NCI-H226 (cell line): ENCODE measurements at regions not wholly inside any gene's neighbourhood (a gene's known extent, or its start where the extent isn't known, plus 50 kb on each side); places are given as distances from the start of the nearest gene placed in this dataset.
"Not testable (repeated sequence)": the region's sequence is repeated elsewhere in the genome, so short reads cannot be mapped to it uniquely, and the experiment has no call there.

ENCODE experiments used
- DNase-seq: peaks from one replicate; pipeline ENCODE4 v3.0.0-alpha.2; 2015

GRCh38 chr11:110866081-110866480 is 153.8 kb upstream of the ARHGAP20 start:
- DNase-seq = no peak

- DNase-seq = no peak
Measured at GRCh38 chr11:110862407-110862806, 150.2 kb upstream of the ARHGAP20 start.

GRCh38 chr11:110860461-110860860 is 148.2 kb upstream of the ARHGAP20 start:
- DNase-seq = no peak

GRCh38 chr11:110859998-110860397 is 147.8 kb upstream of the ARHGAP20 start:
- DNase-seq = no peak

- DNase-seq = no peak
Measured at GRCh38 chr11:110859240-110859840, 147.1 kb upstream of the ARHGAP20 start.

- DNase-seq = no peak
Measured at GRCh38 chr11:110858547-110858921, 146.3 kb upstream of the ARHGAP20 start.

GRCh38 chr11:110857892-110858546 is 145.8 kb upstream of the ARHGAP20 start:
- DNase-seq = no peak

- DNase-seq = no peak
Measured at GRCh38 chr11:110856996-110857812, 145.0 kb upstream of the ARHGAP20 start.

GRCh38 chr11:110856340-110856739 is 144.1 kb upstream of the ARHGAP20 start:
- DNase-seq = no peak

- DNase-seq = no peak
Measured at GRCh38 chr11:110855191-110855590, 143.0 kb upstream of the ARHGAP20 start.

- no peak for DNase-seq
Measured at GRCh38 chr11:110852921-110853490, 140.8 kb upstream of the ARHGAP20 start.

- no peak for DNase-seq
Measured at GRCh38 chr11:110850846-110851245, 138.6 kb upstream of the ARHGAP20 start.

GRCh38 chr11:110843053-110843452 is 130.8 kb upstream of the ARHGAP20 start:
- DNase-seq = not testable (repeated sequence)

GRCh38 chr11:110838808-110839207 is 126.6 kb upstream of the ARHGAP20 start:
- no peak for DNase-seq

GRCh38 chr11:110837603-110838002 is 125.4 kb upstream of the ARHGAP20 start:
- DNase-seq = peak; percentile 50

- DNase-seq = no peak
Measured at GRCh38 chr11:110835106-110835505, 122.9 kb upstream of the ARHGAP20 start.

GRCh38 chr11:110833033-110833484 is 120.8 kb upstream of the ARHGAP20 start:
- DNase-seq = peak; percentile 72

GRCh38 chr11:110832539-110832938 is 120.3 kb upstream of the ARHGAP20 start:
- no peak for DNase-seq

- DNase-seq = no peak
Measured at GRCh38 chr11:110832080-110832479, 119.8 kb upstream of the ARHGAP20 start.

GRCh38 chr11:110830747-110831146 is 118.5 kb upstream of the ARHGAP20 start:
- DNase-seq = peak; percentile 29

GRCh38 chr11:110830344-110830743 is 118.1 kb upstream of the ARHGAP20 start:
- DNase-seq = no peak

- no peak for DNase-seq
Measured at GRCh38 chr11:110829873-110830272, 117.6 kb upstream of the ARHGAP20 start.

GRCh38 chr11:110828086-110828485 is 115.8 kb upstream of the ARHGAP20 start:
- peak; percentile 61 for DNase-seq

GRCh38 chr11:110827276-110827675 is 115.0 kb upstream of the ARHGAP20 start:
- no peak for DNase-seq
